NCI-H774 (cell line): ENCODE measurements at regions not wholly inside any gene's neighbourhood (a gene's known extent, or its start where the extent isn't known, plus 50 kb on each side); places are given as distances from the start of the nearest gene placed in this dataset.

Experiments
- DNase-seq: peaks from one replicate; lab custom pipeline; 2025; lab: John Stamatoyannopoulos, UW

DNA sequence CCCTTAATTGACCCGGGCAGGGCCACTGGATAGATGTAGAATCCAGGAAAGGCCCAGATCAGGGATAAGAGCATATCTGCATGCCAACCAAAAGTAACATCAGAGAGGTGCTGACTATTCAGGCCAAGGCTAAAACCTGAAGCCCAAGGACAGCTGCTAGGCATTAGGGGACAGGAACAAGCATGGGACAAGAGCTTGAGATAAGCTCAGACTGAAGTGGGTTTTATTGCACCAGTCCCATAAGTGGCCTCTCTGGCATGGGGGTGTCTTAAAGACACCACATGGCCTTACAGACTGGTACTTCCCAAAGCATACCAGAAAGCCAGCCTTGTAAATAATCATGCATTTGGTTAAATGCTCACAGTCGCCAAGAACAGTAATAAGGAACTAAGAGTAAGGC, 376.1 kb downstream of the FBXW7 start:
- DNase-seq = no peak

DNA sequence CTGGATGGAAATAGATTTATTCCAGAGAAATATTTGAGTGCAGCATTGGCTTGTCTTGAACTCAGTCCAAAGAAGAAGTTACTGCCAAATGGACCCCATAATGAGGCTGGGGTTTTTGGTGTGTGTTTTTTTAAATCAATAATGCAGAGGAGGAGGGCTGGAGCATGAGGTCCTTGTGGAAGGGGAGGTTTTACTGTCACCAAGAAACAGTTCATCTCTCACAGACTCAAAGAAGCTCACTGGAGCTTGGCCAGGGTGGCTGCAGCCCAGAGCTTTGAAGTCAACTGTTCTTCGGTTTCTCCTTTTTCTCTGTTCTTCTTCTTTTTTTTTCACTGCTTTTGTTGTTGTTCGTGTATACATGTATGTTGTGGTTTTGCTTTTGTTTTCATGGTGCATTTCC, 377.7 kb downstream of the FBXW7 start:
- no peak for DNase-seq

DNA sequence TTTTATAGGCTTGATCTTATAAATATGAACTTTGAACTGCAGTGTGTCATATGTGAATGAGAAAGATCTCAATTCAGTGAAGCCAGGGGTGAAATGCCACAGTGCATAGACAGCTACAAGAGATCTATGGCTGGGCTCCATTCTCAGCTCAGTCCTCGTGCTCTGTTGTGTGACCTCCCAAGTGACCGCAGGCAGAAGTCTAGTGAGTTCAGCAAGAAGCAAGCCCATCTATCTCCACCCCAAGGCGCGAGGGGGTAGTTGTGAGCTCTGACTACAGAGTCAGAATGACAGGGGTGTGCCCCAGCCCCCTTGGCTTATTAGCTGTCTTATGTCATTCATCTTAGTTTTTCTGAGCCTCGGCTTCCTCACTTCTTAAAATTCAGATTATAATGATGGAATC, 378.3 kb downstream of the FBXW7 start:
- DNase-seq = no peak

DNA sequence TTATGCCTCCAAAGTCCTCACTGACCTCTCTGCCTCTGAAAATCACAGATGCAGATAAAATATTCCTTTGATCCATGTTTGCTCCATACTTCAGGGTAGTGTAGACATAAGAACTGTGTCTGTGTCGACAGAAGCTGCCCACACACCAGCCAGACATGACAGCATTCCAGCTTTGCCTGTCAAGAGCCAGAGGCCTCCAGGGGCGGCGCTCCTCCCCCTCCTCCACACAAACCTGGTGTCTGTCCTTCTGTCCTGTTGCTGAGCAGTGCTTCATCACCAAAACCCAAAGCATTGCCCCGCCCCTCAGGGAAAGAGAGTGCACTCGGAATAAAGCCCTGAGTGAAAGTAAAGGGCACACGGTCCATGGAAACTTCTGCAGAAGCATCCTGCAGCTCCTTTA, 379.4 kb downstream of the FBXW7 start:
- no peak for DNase-seq

DNA sequence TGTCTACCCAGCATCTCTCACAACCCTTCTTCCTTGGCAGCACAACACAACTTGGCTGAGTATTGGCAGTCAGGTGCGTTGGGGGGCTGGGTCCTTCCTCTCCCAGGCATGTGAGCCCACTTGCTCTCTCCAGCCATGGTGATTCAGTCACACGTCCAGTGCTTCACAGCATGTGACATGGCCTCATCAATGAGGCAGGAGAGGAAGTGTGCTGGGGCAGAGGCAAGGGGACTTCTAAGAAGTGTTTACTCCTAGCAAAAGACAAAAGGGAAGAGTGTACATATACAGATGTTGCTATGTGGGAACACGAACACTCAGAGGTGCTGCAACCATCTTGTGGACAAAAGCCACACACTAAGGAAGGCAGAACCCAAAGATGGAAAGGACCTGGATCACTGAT, 380.8 kb downstream of the FBXW7 start:
- DNase-seq = no peak

DNA sequence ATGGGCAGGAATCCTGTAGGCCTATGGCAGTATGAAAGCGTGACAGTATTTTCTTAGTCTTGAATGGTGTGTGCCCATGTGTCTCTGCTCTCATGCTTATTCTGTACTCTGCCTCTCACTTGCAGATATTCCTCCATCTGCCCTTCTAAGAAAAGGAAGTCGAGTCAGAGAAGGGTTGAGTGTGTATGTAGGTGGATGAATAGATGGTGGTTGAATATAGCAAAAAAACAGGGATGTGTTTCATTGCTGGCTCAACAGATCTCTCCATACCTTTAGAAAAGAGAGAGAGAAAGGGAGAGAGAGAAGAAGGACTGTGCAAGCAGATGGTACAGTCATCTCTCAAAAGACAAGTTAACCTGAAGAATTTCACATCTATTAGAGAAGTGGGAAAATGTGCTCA, 381.5 kb downstream of the FBXW7 start:
- DNase-seq = no peak

DNA sequence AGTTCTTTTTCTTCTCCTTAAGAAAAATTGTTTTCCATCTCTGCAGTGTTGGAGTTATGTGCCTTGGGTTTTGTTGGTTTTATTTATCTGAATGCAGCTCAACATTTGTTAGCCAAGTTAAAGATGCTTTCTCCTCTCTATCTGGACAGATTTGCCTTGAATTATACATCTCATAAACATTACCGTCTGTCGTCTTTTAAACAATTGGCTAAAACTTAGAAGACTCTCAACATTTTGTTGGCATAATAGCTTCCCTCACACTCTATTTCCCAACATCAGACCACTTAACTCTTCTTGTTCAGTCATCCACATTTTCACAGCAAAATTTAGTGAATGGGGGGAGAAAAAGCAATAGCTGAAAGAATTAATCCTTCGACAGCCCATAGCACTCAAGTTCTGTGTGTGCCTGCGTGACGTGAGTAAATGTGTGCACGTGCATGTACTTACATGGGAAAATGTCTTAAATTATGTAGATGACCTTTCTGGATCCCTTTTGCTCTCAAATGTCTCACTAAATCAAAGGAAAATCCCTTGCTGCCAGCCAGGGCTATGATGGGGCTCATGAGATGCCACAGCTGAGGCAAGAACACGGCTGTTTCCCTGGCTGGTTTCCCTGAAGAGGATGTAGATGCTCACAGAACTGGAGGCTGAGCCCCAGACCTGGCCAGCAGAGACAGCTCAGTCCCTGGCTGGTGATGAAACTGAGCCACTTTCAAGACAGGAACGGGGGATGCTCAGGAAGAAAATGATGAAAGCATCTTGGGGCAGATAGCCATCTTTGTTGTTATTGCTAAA, 382.2 kb downstream of the FBXW7 start:
- DNase-seq = no peak

DNA sequence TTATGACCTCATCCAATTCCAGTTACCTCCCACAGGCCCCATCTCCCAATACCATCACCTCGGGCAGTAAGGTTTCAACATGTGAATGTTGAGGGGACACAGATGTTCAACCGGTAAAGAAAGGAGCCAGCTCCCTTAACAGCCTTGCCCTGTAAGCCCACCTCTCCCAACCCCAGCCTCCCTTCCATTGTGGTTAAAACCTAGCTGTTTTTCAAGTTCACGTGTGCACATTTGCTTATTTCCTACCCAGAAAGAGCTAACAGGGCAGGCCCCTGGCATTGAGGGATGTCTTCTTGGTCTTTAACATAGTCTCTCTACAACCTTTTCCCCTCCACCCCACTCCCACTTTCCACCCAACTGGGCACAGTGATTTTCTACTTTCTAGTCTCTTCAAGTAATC, 385.7 kb downstream of the FBXW7 start:
- no peak for DNase-seq

DNA sequence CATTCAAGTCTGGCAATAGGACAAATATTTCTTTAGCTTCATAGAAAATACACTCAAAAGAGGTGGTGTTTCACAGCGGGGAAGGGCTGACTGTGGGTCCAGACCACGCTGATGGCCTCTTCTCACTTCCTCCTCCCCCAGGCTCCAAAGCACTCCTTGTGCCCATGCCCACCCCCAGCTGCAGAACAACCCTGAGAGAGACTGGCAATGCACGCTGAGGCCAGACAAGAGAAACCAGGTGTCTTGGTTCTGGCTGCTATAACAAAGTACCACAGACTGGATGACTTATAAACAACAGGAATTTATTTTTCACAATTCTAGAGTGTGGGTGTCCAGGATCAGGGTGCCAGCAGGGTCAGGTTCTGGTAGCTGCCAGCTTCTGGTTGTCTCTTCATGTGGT, 386.1 kb downstream of the FBXW7 start:
- DNase-seq = no peak

DNA sequence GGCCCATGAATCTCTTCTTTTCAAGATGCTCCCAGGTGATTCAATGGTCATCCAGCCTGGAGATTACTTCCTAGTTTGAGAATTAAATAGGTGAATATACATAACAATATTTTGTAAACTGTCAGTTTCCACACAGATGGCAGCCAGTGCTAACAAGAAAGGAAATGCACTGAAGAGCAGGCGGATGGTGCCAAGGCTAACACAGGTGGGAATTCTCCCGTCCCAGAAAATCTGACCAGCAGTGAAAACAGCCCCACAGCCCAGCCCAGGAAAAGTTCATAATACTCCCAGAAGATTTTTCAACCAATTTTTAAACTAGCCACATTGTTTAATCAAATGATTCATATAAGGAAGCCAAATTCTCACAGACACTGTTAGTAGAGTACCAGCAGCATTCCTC, 387.2 kb upstream of the GATB start:
- DNase-seq = no peak

DNA sequence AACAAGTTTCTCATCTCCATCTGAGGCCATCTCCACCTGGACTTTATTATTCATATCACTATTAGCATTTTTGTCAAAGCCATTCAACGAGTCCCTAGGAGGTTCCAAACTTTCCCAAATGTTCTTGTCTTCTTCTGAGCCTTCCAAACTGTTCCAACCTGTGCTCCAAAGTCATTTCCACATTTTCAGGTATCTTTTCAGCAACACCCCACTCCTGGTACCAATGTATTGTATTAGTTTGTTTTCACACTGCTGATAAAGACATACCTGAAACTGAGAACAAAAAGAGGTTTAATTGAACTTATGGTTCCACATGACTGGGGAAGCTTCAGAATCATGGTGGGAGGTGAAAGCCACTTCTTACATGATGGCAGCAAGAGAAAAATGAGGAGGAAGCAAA, 385.4 kb upstream of the GATB start:
- no peak for DNase-seq

DNA sequence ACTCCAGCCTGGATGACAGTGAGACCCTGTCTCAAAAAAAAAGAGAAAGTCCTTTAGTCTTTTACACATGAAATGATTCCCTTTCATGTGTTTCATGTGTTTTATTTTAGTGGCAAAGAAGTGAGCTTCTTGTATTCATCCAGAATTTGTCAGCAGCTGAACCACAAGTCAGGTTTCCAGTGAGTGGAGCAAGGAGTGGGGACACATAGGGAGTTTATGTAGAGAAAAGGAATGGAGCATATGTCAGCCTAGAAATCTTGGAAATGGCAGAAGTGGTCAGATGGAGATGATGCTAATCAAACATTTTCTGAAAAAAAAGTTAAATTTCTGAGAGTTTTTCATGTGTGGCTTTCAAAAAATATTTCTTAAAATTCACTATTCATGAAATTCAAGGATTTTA, 383.0 kb upstream of the GATB start:
- no peak for DNase-seq

DNA sequence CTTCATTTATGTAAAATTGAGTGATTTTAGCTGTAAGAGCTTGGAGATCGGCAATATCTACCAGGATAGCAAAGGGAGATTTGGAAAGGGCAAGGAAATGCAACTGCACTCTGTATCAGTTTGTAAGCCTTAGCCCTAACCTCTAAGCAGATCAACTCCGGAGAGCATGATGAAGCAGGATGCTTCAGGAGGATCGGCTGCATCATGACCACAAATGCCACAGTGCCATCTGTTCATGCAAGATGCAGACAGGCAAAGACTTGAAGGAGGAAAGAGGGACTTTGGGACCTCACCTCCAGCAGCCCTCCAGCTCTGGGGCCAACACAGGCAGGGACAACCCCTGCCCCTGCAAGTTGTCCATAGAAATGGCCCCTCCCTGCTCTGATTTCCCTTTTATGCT, 377.6 kb upstream of the GATB start:
- DNase-seq = no peak

DNA sequence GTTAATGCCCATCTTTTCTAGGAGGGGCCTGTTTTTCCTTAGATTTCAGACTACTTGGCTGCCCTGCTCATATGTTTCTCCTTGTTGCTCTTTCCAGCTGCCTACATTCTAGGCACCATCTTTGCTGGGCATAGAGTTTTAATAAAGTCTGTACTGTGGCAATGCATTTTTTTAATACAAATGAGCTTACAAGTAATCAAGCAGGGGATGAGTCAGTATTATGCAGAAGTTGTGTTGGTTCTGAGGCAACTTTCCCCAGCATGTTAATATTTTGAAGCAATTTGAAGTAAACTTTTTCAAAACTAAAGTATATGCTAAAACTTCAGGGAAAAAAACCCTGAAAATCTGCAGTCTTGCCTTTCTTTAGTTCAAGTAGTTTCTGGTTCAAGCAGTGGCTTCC, 372.0 kb upstream of the GATB start:
- no peak for DNase-seq

DNA sequence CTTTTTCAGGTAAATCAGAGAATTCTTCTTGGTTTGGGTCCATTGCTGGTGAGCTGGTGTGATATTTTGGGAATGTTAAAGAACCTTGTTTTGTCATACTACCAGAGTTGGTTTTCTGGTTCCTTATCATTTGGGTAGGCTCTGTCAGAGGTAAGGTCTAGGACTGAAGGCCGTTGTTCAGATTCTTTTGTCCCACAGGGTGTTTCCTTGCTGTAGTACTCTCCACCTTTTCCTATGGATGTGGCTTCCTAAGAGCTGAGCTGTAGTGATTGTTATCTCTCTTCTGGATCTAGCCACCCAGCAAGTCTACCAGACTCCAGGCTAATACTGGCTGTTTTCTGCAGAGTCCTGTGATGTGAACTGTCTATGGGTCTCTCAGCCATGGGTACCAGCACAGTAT, 367.5 kb upstream of the GATB start:
- DNase-seq = no peak

DNA sequence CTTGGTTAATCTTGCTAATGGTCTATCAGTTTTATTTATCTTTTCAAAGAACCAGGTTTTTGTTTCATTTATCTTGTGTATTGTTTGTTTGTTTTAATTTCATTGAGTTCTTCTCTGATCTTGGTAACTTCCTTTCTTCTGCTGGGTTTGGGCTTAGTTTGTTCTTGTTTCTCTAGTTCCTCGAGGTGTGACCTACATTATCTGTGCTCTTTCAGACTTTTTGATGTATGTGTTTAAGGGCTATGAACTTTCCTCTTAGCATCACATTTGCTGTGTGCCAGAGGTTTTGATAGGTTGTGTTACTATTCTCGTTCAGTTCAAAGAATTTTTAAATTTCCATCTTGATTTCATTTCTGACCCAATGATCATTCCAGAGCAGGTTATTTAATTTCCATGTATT, 365.4 kb upstream of the GATB start:
- DNase-seq = no peak

DNA sequence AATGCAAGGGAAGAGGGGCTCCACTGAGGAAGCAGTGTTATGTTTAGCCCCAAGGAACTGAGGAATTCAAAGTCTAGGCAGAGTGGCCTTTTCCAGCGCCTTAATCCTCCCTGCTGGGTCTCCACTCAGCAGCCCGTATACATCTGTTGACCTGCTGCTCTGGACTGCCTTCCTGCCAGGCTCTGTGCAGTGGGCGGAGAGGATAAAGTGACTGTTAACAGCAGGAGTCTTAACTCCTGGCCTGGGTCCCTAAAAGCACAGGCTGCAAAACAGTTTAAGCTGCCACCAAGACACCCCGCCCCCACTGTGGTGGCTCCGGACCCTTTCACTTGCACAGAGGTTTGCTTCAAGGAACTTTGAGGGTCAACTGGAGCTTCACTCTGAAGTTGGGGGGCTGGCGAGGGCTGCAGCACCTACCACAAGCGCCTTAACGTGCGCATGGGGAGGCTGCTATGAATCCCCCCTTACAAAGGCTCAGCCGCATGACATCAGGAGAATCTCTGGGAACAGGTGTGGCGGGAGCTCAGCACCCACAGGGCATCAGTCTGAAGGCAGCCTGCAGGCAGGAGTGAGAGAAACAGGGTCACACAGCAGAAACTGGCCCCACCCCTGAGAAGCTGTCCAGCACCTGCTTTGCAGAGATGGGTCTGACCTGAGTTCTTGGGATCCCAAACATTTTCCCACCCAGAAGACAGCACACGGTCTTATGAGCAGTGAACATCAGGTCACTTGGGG, 358.2 kb upstream of the GATB start:
- no peak for DNase-seq

DNA sequence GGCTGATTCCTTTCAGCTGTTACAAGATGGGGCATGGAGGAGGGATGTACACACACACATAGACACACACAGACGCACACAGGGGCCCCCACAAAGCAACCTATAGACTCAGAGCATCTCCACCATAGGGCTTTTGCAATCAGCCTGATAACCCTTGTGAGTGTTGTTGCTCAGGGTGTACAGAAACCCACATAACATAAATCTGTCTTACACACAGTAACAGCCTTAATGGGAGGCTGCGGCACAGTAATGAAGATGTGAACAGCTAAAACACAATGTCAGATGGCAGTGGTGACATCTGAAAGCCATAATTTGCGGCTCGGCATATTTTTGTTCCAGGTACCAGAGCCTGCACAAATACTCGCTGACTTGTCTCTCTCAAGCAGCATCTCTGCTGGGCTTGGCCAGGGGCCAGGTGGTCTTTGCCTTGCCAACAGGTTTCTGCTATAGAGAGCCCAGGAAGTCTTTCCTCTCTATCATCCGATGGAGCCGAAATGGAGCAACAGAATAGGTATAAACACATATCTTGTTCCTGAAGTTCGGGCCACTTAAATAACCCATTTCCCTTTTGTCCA, 357.2 kb upstream of the GATB start:
- DNase-seq = no peak

DNA sequence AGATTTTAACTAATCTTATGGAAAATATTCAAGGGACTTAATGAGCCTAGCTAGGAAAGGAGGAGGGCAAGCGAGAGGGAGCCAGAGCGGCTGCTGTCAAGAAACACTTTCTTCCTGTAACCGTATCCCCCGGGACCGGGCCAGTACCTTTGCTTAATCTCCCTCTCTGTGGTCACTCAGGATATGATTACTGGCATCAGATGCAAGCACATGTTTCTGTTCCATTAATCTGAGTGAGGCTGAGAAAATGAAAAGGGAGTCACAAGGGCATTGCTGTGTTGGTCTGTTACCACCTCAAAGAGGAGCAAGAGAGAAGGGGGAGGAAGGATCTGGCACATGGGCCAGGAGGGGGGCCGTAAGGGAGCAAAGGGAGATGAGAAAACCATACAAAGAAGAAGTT, 356.7 kb upstream of the GATB start:
- no peak for DNase-seq

DNA sequence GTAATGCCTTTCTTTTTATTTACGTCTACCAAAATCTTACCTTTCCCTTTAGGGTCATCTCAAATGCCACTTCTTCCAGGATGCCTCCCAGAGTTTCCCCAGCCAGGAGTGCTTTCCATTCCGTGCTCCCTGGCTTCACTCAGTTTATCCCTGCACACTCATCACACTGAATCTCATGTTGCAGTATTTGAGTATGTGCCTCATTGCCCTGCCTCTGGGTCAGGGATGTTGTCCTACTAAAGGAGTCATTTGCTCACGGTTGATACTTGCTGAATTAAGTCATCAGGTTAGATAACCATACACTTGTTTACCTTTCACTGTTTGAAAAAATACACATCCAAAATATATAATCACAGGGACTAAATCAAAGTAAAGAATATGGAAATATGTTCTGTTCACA, 356.2 kb upstream of the GATB start:
- DNase-seq = no peak

DNA sequence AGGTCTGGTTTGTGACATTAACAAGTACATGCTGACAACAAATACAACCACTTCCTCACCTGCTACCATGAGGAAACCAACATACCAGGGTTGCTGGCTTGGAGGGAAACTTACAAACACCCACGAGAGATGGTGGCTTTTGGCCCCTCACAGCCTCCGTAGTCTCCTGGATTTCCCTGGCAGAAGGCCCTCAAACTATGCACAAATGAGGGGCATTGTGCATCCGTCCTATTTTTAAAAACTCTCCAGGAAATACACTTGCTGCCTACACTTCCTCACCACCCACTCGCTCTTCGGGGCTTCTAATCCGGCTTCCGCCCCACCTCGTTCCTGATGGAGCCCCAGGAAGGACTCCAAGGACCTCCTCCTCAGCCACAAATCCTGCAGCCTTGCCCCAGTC, 355.0 kb upstream of the GATB start:
- no peak for DNase-seq

DNA sequence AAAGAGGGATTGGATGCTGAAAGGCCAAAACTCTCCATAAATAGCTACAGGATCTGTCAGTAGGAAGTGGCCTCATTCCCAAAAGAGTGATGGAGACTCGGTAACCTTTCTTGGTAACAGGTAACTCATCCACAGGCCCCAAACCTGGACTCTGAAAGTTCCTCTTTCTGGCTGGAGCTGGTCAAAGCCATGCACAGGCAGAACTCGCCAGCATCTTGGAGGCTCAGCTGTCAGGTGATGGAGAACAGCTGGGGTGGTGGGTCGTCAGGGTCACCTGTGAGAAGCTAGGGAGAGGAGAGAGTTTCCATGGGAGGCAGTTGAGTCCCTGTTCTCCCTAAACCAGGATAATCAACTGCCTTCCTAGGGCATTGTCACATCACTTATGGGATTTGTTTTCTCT, 354.3 kb upstream of the GATB start:
- DNase-seq = no peak

DNA sequence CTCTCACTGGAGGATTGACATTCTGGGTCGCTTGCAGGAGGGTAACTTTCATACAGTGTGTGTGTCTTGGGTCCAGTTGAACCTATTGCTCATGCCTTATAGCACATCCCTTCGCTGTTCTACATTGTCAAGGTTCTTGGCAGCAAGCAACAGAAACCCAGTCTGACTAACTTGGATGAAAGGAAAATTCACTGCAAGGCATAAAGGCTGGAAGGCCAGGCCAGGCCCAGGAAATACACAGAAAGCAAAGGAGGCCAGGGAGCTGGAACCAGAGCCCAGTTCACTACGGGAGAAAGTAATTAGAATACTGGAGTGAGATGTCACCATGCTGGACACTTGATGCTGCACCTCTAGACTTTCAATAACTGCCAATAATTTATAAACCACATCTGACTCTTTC, 353.8 kb upstream of the GATB start:
- DNase-seq = no peak

DNA sequence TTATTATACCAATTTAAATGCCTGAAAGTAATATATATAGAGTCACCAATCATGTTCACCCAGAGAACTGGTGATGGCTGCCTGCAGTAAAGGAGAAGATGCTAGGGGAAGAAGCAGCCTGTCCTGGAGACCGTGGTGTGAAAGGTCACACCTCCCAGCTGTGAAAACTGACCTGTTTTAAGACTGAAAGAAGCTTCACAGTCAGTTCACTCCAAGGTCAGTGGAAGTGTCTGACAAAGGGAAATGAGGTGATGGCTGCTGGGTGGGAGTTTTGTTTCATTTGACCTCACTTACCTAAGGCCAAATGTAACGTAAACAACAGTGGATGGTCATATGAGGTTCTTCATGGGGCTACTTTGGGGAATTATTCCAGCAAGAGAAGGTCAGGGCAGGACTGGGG, 352.1 kb upstream of the GATB start:
- DNase-seq = no peak
